NCI-H187 treated with DMSO at 0.1 percent for 48 hours (cell line): ENCODE measurements at regions not wholly inside any gene's neighbourhood (a gene's known extent, or its start where the extent isn't known, plus 50 kb on each side); places are given as distances from the start of the nearest gene placed in this dataset.
"Not testable (repeated sequence)": the region's sequence is repeated elsewhere in the genome, so short reads cannot be mapped to it uniquely, and the experiment has no call there.

Experiments
- DNase-seq: peaks from one replicate; lab custom pipeline; 2025; lab: John Stamatoyannopoulos, UW

GRCh38 chr21:22020221-22020620, 1022.0 kb downstream of the NCAM2 start:
- no peak for DNase-seq

GRCh38 chr21:22023896-22024295, 1025.7 kb downstream of the NCAM2 start:
- not testable (repeated sequence) for DNase-seq

- no peak for DNase-seq
Measured at GRCh38 chr21:22044431-22044830, 1046.2 kb downstream of the NCAM2 start.

- no peak for DNase-seq
Measured at GRCh38 chr21:22046576-22046975, 1048.4 kb downstream of the NCAM2 start.

GRCh38 chr21:22056904-22057303, 1058.7 kb downstream of the NCAM2 start:
- DNase-seq, result no peak

GRCh38 chr21:22062472-22063139, 1064.4 kb downstream of the NCAM2 start:
- no peak for DNase-seq

- no peak for DNase-seq
Measured at GRCh38 chr21:22063140-22063539, 1064.9 kb downstream of the NCAM2 start.

- no peak for DNase-seq
Measured at GRCh38 chr21:22076471-22076870, 1078.3 kb downstream of the NCAM2 start.

- DNase-seq, result no peak
Measured at GRCh38 chr21:22083899-22084298, 1085.7 kb downstream of the NCAM2 start.

GRCh38 chr21:22096314-22096713, 1098.1 kb downstream of the NCAM2 start:
- DNase-seq, result no peak

- DNase-seq, result no peak
Measured at GRCh38 chr21:22106720-22107410, 1108.7 kb downstream of the NCAM2 start.

- no peak for DNase-seq
Measured at GRCh38 chr21:22115746-22116145, 1117.5 kb downstream of the NCAM2 start.

- no peak for DNase-seq
Measured at GRCh38 chr21:22120616-22121266, 1122.5 kb downstream of the NCAM2 start.

GRCh38 chr21:22125581-22125980, 1127.4 kb downstream of the NCAM2 start:
- no peak for DNase-seq

GRCh38 chr21:22128671-22129070, 1130.5 kb downstream of the NCAM2 start:
- DNase-seq, result no peak

GRCh38 chr21:22132358-22133071, 1134.3 kb downstream of the NCAM2 start:
- no peak for DNase-seq

GRCh38 chr21:22136740-22137139, 1138.5 kb downstream of the NCAM2 start:
- DNase-seq, result no peak

- DNase-seq, result no peak
Measured at GRCh38 chr21:22138297-22139016, 1140.2 kb downstream of the NCAM2 start.

GRCh38 chr21:22145545-22145944, 1147.3 kb downstream of the NCAM2 start:
- no peak for DNase-seq

GRCh38 chr21:22154579-22155274, 1156.5 kb downstream of the NCAM2 start:
- DNase-seq, result no peak

- DNase-seq, result no peak
Measured at GRCh38 chr21:22164912-22165311, 1166.7 kb downstream of the NCAM2 start.
